Loucy (cell line): ENCODE measurements at regions not wholly inside any gene's neighbourhood (a gene's known extent, or its start where the extent isn't known, plus 50 kb on each side); places are given as distances from the start of the nearest gene placed in this dataset.

Experiments used
- CTCF ChIP-seq: fragments of 200-600 bp; sonication (generic); conservative IDR thresholded peaks from 2 replicates; pipeline ENCODE4 v1.5.1; 2014; ENCODE audit warnings: mild to moderate bottlenecking, antibody characterized with exemption, low read length
- EZH2phosphoT487 ChIP-seq: fragments of 200-600 bp; IDR thresholded peaks from 2 replicates; pipeline ENCODE4 v1.6.1; 2018; ENCODE audit warnings: antibody characterized with exemption, mild to moderate bottlenecking, moderate library complexity, borderline replicate concordance

GRCh38 chr4:29852537-29852936 is 867.6 kb upstream of the PCDH7 start:
- TF ChIP-seq CTCF (no peak), EZH2phosphoT487 (no peak)
